ENCODE measurements at regions not wholly inside any gene's neighbourhood (a gene's known extent, or its start where the extent isn't known, plus 50 kb on each side); places are given as distances from the start of the nearest gene placed in this dataset.

DNA sequence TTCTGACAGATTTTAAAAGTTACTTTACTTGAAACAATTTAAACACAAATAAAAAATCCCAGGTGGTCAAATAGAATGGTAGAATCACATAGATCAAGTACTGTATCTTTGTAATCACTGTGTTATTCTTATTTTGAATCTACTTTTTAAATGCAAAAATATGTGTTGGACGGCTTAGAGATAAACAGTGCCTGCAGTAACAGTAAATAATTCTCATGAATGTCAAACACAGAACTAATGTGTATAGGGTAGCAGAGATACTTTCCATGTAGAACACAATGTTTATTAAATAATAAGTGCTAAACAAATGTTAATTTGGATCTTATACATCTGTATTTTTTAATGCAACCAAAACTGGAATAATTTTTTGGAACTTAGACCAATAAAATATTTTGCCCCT lies 1199.4 kb downstream of the SORCS1 start:
- H3K36me3 Mint-ChIP-seq (ENCODE audit: low read depth) = no peaks in the 10 kb centered on the region
- intact Hi-C loops (cut with micrococcal nuclease) = no loop called here
- TF ChIP-seq, protein P1, sequence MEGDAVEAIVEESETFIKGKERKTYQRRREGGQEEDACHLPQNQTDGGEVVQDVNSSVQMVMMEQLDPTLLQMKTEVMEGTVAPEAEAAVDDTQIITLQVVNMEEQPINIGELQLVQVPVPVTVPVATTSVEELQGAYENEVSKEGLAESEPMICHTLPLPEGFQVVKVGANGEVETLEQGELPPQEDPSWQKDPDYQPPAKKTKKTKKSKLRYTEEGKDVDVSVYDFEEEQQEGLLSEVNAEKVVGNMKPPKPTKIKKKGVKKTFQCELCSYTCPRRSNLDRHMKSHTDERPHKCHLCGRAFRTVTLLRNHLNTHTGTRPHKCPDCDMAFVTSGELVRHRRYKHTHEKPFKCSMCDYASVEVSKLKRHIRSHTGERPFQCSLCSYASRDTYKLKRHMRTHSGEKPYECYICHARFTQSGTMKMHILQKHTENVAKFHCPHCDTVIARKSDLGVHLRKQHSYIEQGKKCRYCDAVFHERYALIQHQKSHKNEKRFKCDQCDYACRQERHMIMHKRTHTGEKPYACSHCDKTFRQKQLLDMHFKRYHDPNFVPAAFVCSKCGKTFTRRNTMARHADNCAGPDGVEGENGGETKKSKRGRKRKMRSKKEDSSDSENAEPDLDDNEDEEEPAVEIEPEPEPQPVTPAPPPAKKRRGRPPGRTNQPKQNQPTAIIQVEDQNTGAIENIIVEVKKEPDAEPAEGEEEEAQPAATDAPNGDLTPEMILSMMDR (IDR thresholded peaks at IDR 0.05) = no peak
- H3K4me1 Mint-ChIP-seq (ENCODE audit: low read depth) = no peaks in the 10 kb centered on the region
- no peak overlapping the region for H3K4me3 Mint-ChIP-seq
- H3K27ac Mint-ChIP-seq = no peak overlapping the region
- no peaks in the 10 kb centered on the region for H3K27me3 Mint-ChIP-seq
- no peaks in the 10 kb centered on the region for H3K9me3 Mint-ChIP-seq
- ATAC-seq (no peak), DNase-seq (no peak)
- CTCF ChIA-PET = no interaction called here
- POLR2A ChIA-PET = no interaction called here

GRCh38 chr10:105964009-105964408 lies 1200.5 kb downstream of the SORCS1 start:
- ChIA-PET POLR2A (no interaction called here), CTCF (interaction anchor here (1.0 kb wide), 1 partner anchor 14 kb away, joined by 3 read pairs; no protein-coding TSS in a partner anchor)
- ATAC-seq (no peak), DNase-seq (no peak)
- no peaks in the 10 kb centered on the region for H3K36me3 Mint-ChIP-seq (ENCODE audit: low read depth)
- no peaks in the 10 kb centered on the region for H3K9me3 Mint-ChIP-seq
- TF ChIP-seq, protein P1 (IDR thresholded peaks at IDR 0.05) = no peak
- no peak overlapping the region for H3K27ac Mint-ChIP-seq
- no peak overlapping the region for H3K4me3 Mint-ChIP-seq
- no peaks in the 10 kb centered on the region for H3K27me3 Mint-ChIP-seq
- intact Hi-C loops (cut with micrococcal nuclease) = no loop called here
- H3K4me1 Mint-ChIP-seq (ENCODE audit: low read depth) = no peaks in the 10 kb centered on the region

- H3K36me3 Mint-ChIP-seq (ENCODE audit: low read depth) = no peaks in the 10 kb centered on the region
- TF ChIP-seq, protein P1 (IDR thresholded peaks at IDR 0.05) = no peak
- H3K9me3 Mint-ChIP-seq = no peaks in the 10 kb centered on the region
- ChIA-PET POLR2A (no interaction called here), CTCF (interaction anchor here (1.0 kb wide), 1 partner anchor 13 kb away, joined by 3 read pairs; no protein-coding TSS in a partner anchor)
- DNase-seq = no peak
- H3K27me3 Mint-ChIP-seq = no peaks in the 10 kb centered on the region
- H3K4me1 Mint-ChIP-seq (ENCODE audit: low read depth) = no peaks in the 10 kb centered on the region
- no peak for ATAC-seq
- H3K27ac Mint-ChIP-seq = no peak overlapping the region
- intact Hi-C loops (cut with micrococcal nuclease) = no loop called here
- H3K4me3 Mint-ChIP-seq = no peak overlapping the region
These were observed 1201.1 kb downstream of the SORCS1 start for GRCh38 chr10:105963334-105963884.

DNA sequence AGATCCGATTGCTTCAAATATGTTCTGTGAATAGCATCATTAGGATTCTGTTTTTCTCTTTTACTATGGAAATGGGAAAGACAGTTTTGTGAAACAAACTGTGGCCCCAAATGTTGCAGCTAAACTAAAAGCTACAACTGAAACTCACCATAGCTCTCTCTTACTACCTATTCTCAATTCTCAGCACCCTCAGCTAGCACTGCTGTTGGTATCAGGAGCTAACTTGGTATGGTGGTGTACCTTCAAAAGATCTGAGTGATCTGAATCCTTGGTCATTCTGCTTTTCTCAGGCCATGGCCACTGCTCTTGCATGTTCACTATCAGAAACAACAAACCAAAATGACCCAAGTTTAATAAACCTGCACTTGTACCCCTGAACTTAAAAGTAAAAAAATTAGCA lies 1208.0 kb downstream of the SORCS1 start:
- intact Hi-C loops (cut with micrococcal nuclease) = loop anchor here (10.0 kb wide), 1 partner anchor 228 kb away; no protein-coding TSS in a partner anchor
- Mint-ChIP-seq H3K27me3 (no peaks in the 10 kb centered on the region), H3K4me1 (ENCODE audit: low read depth) (no peaks in the 10 kb centered on the region), H3K9me3 (peaks cover 2% of the 10 kb centered on the region), H3K36me3 (ENCODE audit: low read depth) (no peaks in the 10 kb centered on the region), H3K4me3 (no peak overlapping the region), H3K27ac (no peak overlapping the region)
- ChIA-PET POLR2A (no interaction called here), CTCF (no interaction called here)
- no peak for DNase-seq
- ATAC-seq = no peak
- TF ChIP-seq, protein P1 (IDR thresholded peaks at IDR 0.05) = no peak

GRCh38 chr10:105953861-105954260 lies 1210.6 kb downstream of the SORCS1 start:
- no peak overlapping the region for H3K4me3 Mint-ChIP-seq
- CTCF ChIA-PET = no interaction called here
- peaks cover 2% of the 10 kb centered on the region for H3K9me3 Mint-ChIP-seq
- H3K27me3 Mint-ChIP-seq = no peaks in the 10 kb centered on the region
- POLR2A ChIA-PET = no interaction called here
- no peak overlapping the region for H3K27ac Mint-ChIP-seq
- DNase-seq (no peak), ATAC-seq (no peak)
- no peaks in the 10 kb centered on the region for H3K36me3 Mint-ChIP-seq (ENCODE audit: low read depth)
- intact Hi-C loops (cut with micrococcal nuclease) = loop anchor here (10.0 kb wide), 1 partner anchor 231 kb away; no protein-coding TSS in a partner anchor
- TF ChIP-seq, protein P1 (IDR thresholded peaks at IDR 0.05) = no peak
- no peaks in the 10 kb centered on the region for H3K4me1 Mint-ChIP-seq (ENCODE audit: low read depth)
